H1 (cell line): ENCODE measurements at regions not wholly inside any gene's neighbourhood (a gene's known extent, or its start where the extent isn't known, plus 50 kb on each side); places are given as distances from the start of the nearest gene placed in this dataset.

Experiments used
- CTCF ChIA-PET: fragments of 300-600 bp; sonication (Branson Sonifier 250); formaldehyde crosslinking; loops from one replicate; lab custom pipeline; 2021; ENCODE audit not compliant: partially characterized antibody; lab: Charles Lee
- POLR2A ChIA-PET: fragments of 300-600 bp; sonication (Branson Sonifier 250); formaldehyde crosslinking; loops from one replicate; lab custom pipeline; 2021; ENCODE audit warnings: inconsistent platforms; ENCODE audit not compliant: partially characterized antibody; lab: Charles Lee
- DNase-seq, 2 experiments: peaks; one replicate each; pipeline versions ENCODE4 v3.0.0 to v3.0.0-alpha.2; 2010 to 2022; ENCODE audit warnings: low spot score in 2 of 2, low read depth in 1 of 2, mixed read lengths in 1 of 2
- FAIRE-seq: peaks from 2 replicates; lab custom pipeline; 2011; peaks lifted over from hg19 to GRCh38; lab: Jason Lieb, UNC
- H2AFZ ChIP-seq: 2 replicates; pipeline ENCODE4 v1.8.1; 2012; ENCODE audit warnings: low read length, inconsistent platforms
- H2AK5ac ChIP-seq: 2 replicates; pipeline ENCODE4 v1.6.1; 2013; ENCODE audit warnings: low read depth, low read length
- H2BK120ac ChIP-seq: replicated peaks from 2 replicates; pipeline ENCODE3; 2013; ENCODE audit warnings: low read depth, low read length, inconsistent platforms
- H2BK12ac ChIP-seq: 2 replicates; pipeline ENCODE4 v1.6.1; 2013; ENCODE audit warnings: low read depth, low read length
- H2BK15ac ChIP-seq: 2 replicates; pipeline ENCODE4 v1.6.1; 2013; ENCODE audit warnings: low read length
- H2BK20ac ChIP-seq: 2 replicates; pipeline ENCODE4 v1.6.1; 2013; ENCODE audit warnings: low read length
- H2BK5ac ChIP-seq: 2 replicates; pipeline ENCODE4 v1.6.1; 2013; ENCODE audit warnings: low read depth, low read length
- H3K14ac ChIP-seq: 2 replicates; pipeline ENCODE4 v1.6.1; 2013; ENCODE audit warnings: inconsistent platforms; ENCODE audit not compliant: insufficient read length
- H3K18ac ChIP-seq: 2 replicates; pipeline ENCODE4 v1.6.1; 2013; ENCODE audit warnings: low read length; ENCODE audit errors: extremely low read depth
- H3K23ac ChIP-seq: 2 replicates; pipeline ENCODE4 v1.6.1; 2013; ENCODE audit warnings: inconsistent platforms; ENCODE audit not compliant: insufficient read length
- H3K23me2 ChIP-seq: 2 replicates; pipeline ENCODE4 v1.6.1; 2013; ENCODE audit warnings: low read depth, low read length
- H3K27ac ChIP-seq: 2 replicates; pipeline ENCODE4 v1.6.1; 2011; ENCODE audit warnings: low read depth, low read length, inconsistent platforms
- H3K27me3 ChIP-seq, 4 experiments: replicated peaks in 1 of 4; 1 replicate in 1 of 4; 2 replicates in 3 of 4; pipeline versions ENCODE4 v1.6.1 to v1.8.1; 2011 to 2013; ENCODE audit warnings: low read length in 3 of 4, mild to moderate bottlenecking in 3 of 4, inconsistent platforms in 2 of 4, mixed read lengths in 2 of 4, moderate library complexity in 1 of 4; ENCODE audit not compliant: control insufficient read depth in 3 of 4, insufficient read depth in 3 of 4; ENCODE audit errors: extremely low read depth in 1 of 4
- H3K36me3 ChIP-seq, 4 experiments: 2 replicates each; pipeline versions ENCODE4 v1.6.1 to v1.8.1; 2011 to 2013; ENCODE audit warnings: mild to moderate bottlenecking in 4 of 4, low read length in 3 of 4, moderate library complexity in 2 of 4, control low read depth in 1 of 4, inconsistent platforms in 1 of 4; ENCODE audit not compliant: insufficient read depth in 4 of 4, control insufficient read depth in 2 of 4
- H3K4ac ChIP-seq: replicated peaks from 2 replicates; pipeline ENCODE3; 2013; ENCODE audit warnings: low read length, low read depth, mixed read lengths, inconsistent platforms; ENCODE audit not compliant: insufficient read length
- H3K4me1 ChIP-seq, 4 experiments: replicated peaks in 1 of 4; 1 replicate in 1 of 4; 2 replicates in 3 of 4; pipeline versions ENCODE4 v1.6.1 to v1.8.1; 2011 to 2013; ENCODE audit warnings: low read length in 3 of 4, inconsistent platforms in 2 of 4, mixed read lengths in 1 of 4; ENCODE audit not compliant: insufficient read depth in 4 of 4, control insufficient read depth in 3 of 4
- H3K4me2 ChIP-seq, 2 experiments: 2 replicates each; pipeline versions ENCODE4 v1.6.1 to v1.8.1; 2011 to 2013; ENCODE audit warnings: low read depth in 2 of 2, low read length in 2 of 2, control low read depth in 1 of 2, inconsistent platforms in 1 of 2, mild to moderate bottlenecking in 1 of 2; ENCODE audit not compliant: insufficient read depth in 1 of 2
- H3K4me3 ChIP-seq, 4 experiments: fragments of 200-600, 300-600 bp in 1 of 4; sonication (generic), shearing (Covaris generic), sonication (Bioruptor Twin) in 1 of 4; 2 replicates each; pipeline versions ENCODE4 v1.5.1 to v1.8.1; 2011 to 2016; ENCODE audit warnings: low read length in 4 of 4, low read depth in 3 of 4, control low read depth in 2 of 4, inconsistent platforms in 2 of 4, mild to moderate bottlenecking in 2 of 4, mixed read lengths in 1 of 4, moderate library complexity in 1 of 4; ENCODE audit not compliant: insufficient read depth in 2 of 4; ENCODE audit errors: extremely low read depth in 1 of 4
- H3K56ac ChIP-seq: replicated peaks from 2 replicates; pipeline ENCODE3; 2013; ENCODE audit warnings: low read depth, mild to moderate bottlenecking, mixed read lengths, low read length, inconsistent platforms; ENCODE audit not compliant: insufficient read length
- H3K79me1 ChIP-seq: 2 replicates; pipeline ENCODE4 v1.6.1; 2013; ENCODE audit warnings: low read depth, low read length, control low read depth
- H3K79me2 ChIP-seq, 2 experiments: 2 replicates each; pipeline versions ENCODE4 v1.6.1 to v1.8.1; 2012 to 2013; ENCODE audit warnings: low read length in 2 of 2, mild to moderate bottlenecking in 2 of 2, inconsistent platforms in 1 of 2; ENCODE audit not compliant: insufficient read depth in 2 of 2, control insufficient read depth in 1 of 2
- H3K9ac ChIP-seq, 4 experiments: replicated peaks in 1 of 4; 1 replicate in 1 of 4; 2 replicates in 3 of 4; pipeline versions ENCODE4 v1.6.1 to v1.8.1; 2011 to 2013; ENCODE audit warnings: low read depth in 3 of 4, low read length in 3 of 4, control low read depth in 2 of 4, mild to moderate bottlenecking in 2 of 4, moderate library complexity in 2 of 4, inconsistent platforms in 1 of 4; ENCODE audit errors: extremely low read depth in 1 of 4
- H3K9me3 ChIP-seq, 2 experiments: 2 replicates each; pipeline versions ENCODE4 v1.6.1 to v1.8.1; 2012 to 2013; ENCODE audit warnings: mild to moderate bottlenecking in 2 of 2, moderate library complexity in 2 of 2, control low read depth in 1 of 2, inconsistent platforms in 1 of 2, low read depth in 1 of 2, low read length in 1 of 2, mixed read lengths in 1 of 2; ENCODE audit not compliant: insufficient read depth in 2 of 2
- H4K20me1 ChIP-seq, 2 experiments: replicated peaks in 1 of 2; 2 replicates each; pipeline versions ENCODE3 to v1.8.1; 2011 to 2013; ENCODE audit warnings: inconsistent platforms in 2 of 2, low read length in 2 of 2, mild to moderate bottlenecking in 1 of 2; ENCODE audit not compliant: insufficient read depth in 2 of 2, control insufficient read depth in 1 of 2
- H4K5ac ChIP-seq: 2 replicates; pipeline ENCODE4 v1.6.1; 2013; ENCODE audit warnings: low read length, low read depth, mixed read lengths, inconsistent platforms; ENCODE audit not compliant: insufficient read length
- H4K8ac ChIP-seq: 2 replicates; pipeline ENCODE4 v1.8.0; 2013; ENCODE audit warnings: mild to moderate bottlenecking, moderate library complexity, low read length, inconsistent platforms; ENCODE audit not compliant: insufficient read depth; ENCODE audit errors: extremely low read depth
- H4K91ac ChIP-seq: replicated peaks from 2 replicates; pipeline ENCODE3; 2013; ENCODE audit warnings: low read length, mixed read lengths, inconsistent platforms; ENCODE audit not compliant: insufficient read length
- CBX5 ChIP-seq: fragments of 300-800, 300-1000 bp; sonication (generic); IDR thresholded peaks from 2 replicates; pipeline ENCODE4 v1.7.1; 2016; ENCODE audit warnings: antibody characterized with exemption, low read length, low read depth
- CTCF ChIP-seq, 3 experiments: IDR thresholded peaks; 1 replicate in 2 of 3; 2 replicates in 1 of 3; pipeline versions ENCODE4 v1.5.1 to v1.6.1; 2011; ENCODE audit warnings: low read length in 3 of 3, mild to moderate bottlenecking in 3 of 3, inconsistent platforms in 2 of 3, low read depth in 1 of 3, moderate library complexity in 1 of 3; ENCODE audit not compliant: insufficient read depth in 1 of 3; ENCODE audit errors: control extremely low read depth in 1 of 3
- EP300 ChIP-seq, 2 experiments: IDR thresholded peaks; 1 replicate in 1 of 2; 2 replicates in 1 of 2; pipeline ENCODE4 v1.6.1; 2011 to 2012; ENCODE audit warnings: low read depth in 2 of 2, low read length in 2 of 2, mild to moderate bottlenecking in 2 of 2, borderline replicate concordance in 1 of 2, inconsistent platforms in 1 of 2, moderate library complexity in 1 of 2
- EZH2 ChIP-seq: fragments of 200-600 bp; sonication (generic); IDR thresholded peaks from 2 replicates; pipeline ENCODE4 v1.7.1; 2012; ENCODE audit warnings: low read depth, mild to moderate bottlenecking, moderate library complexity, low read length, inconsistent platforms; ENCODE audit not compliant: severe bottlenecking
- GTF2F1 ChIP-seq: IDR thresholded peaks from 2 replicates; pipeline ENCODE4 v1.6.1; 2012; ENCODE audit warnings: low read depth, low read length, improper control_type of control experiment, borderline replicate concordance
- KDM5A ChIP-seq: fragments of 200-600 bp; IDR thresholded peaks from 2 replicates; pipeline ENCODE4 v1.7.1; 2012; ENCODE audit warnings: mild to moderate bottlenecking, low read length, inconsistent platforms, mixed read lengths
- POU5F1 ChIP-seq: IDR thresholded peaks from 2 replicates; pipeline ENCODE4 v1.6.1; 2011; ENCODE audit warnings: low read depth, mild to moderate bottlenecking, low read length, moderate library complexity
- RAD21 ChIP-seq, 2 experiments: IDR thresholded peaks in 1 of 2; conservative IDR thresholded peaks in 1 of 2; 2 replicates each; pipeline ENCODE4 v1.6.1; 2011; ENCODE audit warnings: low read depth in 2 of 2, low read length in 2 of 2, improper control_type of control experiment in 1 of 2, inconsistent platforms in 1 of 2, mild to moderate bottlenecking in 1 of 2, moderate library complexity in 1 of 2
- SIRT6 ChIP-seq: IDR thresholded peaks from one replicate; pipeline ENCODE4 v1.7.1; 2012; ENCODE audit warnings: low read length, inconsistent platforms
- ZNF274 ChIP-seq: IDR thresholded peaks from 2 replicates; pipeline ENCODE4 v1.7.0; 2012; ENCODE audit warnings: low read length, borderline replicate concordance; ENCODE audit errors: extremely low read depth
- WGBS, 2 experiments: shearing (Covaris generic) in 1 of 2; methylation state at CpG; one replicate each; pipeline versions ENCODE4 v1.1.6 to v1.1.7; 2013 to 2015; ENCODE audit warnings: low lambda C conversion rate in 2 of 2, mixed read lengths in 2 of 2, inconsistent platforms in 1 of 2, low coverage in 1 of 2, missing lambda C conversion rate in 1 of 2; ENCODE audit not compliant: insufficient replicate concordance in 2 of 2, insufficient coverage in 1 of 2, insufficient read length in 1 of 2; ENCODE audit errors: extremely low coverage in 1 of 2, missing lambda C conversion rate in 1 of 2; 5-methylcytosine and 5-hydroxymethylcytosine counted together

DNA sequence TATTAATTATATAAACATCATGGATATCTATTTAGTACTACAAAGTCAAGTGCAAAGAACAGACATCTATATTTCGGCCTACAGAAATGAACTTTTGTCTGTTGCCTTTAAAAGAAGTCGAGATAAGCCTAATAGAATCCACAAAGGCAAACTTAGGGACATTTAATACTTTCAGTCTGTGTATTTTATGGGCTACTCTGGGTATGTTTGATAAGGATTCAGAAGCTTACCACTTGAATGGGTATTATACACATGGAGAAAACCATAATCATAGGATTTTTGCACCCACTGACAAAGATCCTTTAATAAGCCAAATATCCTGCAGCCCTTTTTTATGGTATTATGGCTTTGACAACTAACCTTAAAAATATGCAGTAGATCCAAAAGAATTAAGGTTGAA, 224.8 kb downstream of the LMO4 start:
- no peak overlapping the region for H2BK12ac ChIP-seq
- H3K18ac ChIP-seq, result no peak overlapping the region
- no peaks in the 10 kb centered on the region for H3K27me3 ChIP-seq
- no peaks in the 10 kb centered on the region for H3K23me2 ChIP-seq
- H2AK5ac ChIP-seq, result no peak overlapping the region
- no peaks in the 10 kb centered on the region for H3K4me1 ChIP-seq
- no peaks in the 10 kb centered on the region for H3K79me1 ChIP-seq
- no peak for DNase-seq
- no peak overlapping the region for H2BK120ac ChIP-seq
- 94% methylated on average over 2 of the region's 2 CpGs; no CpG with 5 or more reads in 1 of the 2 experiments for WGBS, 2 experiments
- POLR2A ChIA-PET, result no interaction called here
- no peak overlapping the region for H3K14ac ChIP-seq
- no peaks in the 10 kb centered on the region for H3K79me2 ChIP-seq
- no peak overlapping the region for H2BK15ac ChIP-seq
- H2BK5ac ChIP-seq, result no peak overlapping the region
- H4K20me1 ChIP-seq, result no peaks in the 10 kb centered on the region
- no peak overlapping the region for H3K4me2 ChIP-seq
- FAIRE-seq, result no peak
- H4K91ac ChIP-seq, result no peak overlapping the region
- CTCF ChIA-PET, result no interaction called here
- H3K9ac ChIP-seq, result no peak overlapping the region
- H3K27ac ChIP-seq, result no peak overlapping the region
- no peak overlapping the region for H3K4me3 ChIP-seq
- H4K5ac ChIP-seq, result no peak overlapping the region
- no peaks in the 10 kb centered on the region for H3K9me3 ChIP-seq
- no peak overlapping the region for H3K4ac ChIP-seq
- no peak overlapping the region for H3K56ac ChIP-seq
- no peaks in the 10 kb centered on the region for H3K36me3 ChIP-seq
- no peak overlapping the region for H2BK20ac ChIP-seq
- no peak overlapping the region for H2AFZ ChIP-seq
- no peak overlapping the region for H4K8ac ChIP-seq
- no peak overlapping the region for H3K23ac ChIP-seq
- TF ChIP-seq POU5F1, result no peak
- no peak for TF ChIP-seq EP300 (IDR thresholded peaks at IDR 0.05; ENCODE audit: borderline replicate concordance in 1 of 2, low read depth in 2 of 2, low read length in 2 of 2)
- TF ChIP-seq SIRT6, result no peak
- TF ChIP-seq GTF2F1, result no peak
- TF ChIP-seq ZNF274, result no peak
- TF ChIP-seq CBX5, result no peak
- TF ChIP-seq EZH2, result no peak
- TF ChIP-seq CTCF (IDR thresholded peaks at IDR 0.05; ENCODE audit: control extremely low read depth in 1 of 3, insufficient read depth in 1 of 3, low read depth in 1 of 3, low read length in 3 of 3), result no peak
- no peak for TF ChIP-seq KDM5A
- TF ChIP-seq RAD21 (IDR thresholded peaks at IDR 0.05 in 1 of 2, conservative IDR thresholded peaks at IDR 0.05 in 1 of 2; ENCODE audit: low read depth in 2 of 2, low read length in 2 of 2), result no peak
